ENCODE measurements at regions not wholly inside any gene's neighbourhood (a gene's known extent, or its start where the extent isn't known, plus 50 kb on each side); places are given as distances from the start of the nearest gene placed in this dataset.
"Not testable (repeated sequence)": the region's sequence is repeated elsewhere in the genome, so short reads cannot be mapped to it uniquely, and the experiment has no call there.

DNA sequence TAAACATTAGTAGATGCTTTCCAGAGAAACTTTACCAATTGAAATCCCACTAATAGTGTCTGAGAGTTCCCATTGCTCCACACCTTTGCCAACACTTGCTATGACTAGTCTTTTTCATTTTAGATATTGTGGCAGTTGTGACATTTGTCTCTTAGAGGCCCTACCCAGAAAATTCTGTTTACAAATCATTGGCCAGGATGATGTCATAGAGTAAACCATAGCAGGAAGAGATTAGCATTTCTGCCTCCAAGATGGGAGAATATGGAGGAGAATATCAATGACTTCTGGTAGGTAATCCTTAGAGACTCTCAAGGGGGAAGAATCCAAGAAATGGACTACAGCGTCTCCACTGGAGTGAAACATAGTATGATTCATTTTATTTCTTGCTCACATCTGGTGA lies 291.0 kb upstream of the CNTN3 start:
- intact Hi-C loops (cut with micrococcal nuclease; ENCODE audit: unreplicated experiment) = no loop called here
- TF ChIP-seq, protein P1, sequence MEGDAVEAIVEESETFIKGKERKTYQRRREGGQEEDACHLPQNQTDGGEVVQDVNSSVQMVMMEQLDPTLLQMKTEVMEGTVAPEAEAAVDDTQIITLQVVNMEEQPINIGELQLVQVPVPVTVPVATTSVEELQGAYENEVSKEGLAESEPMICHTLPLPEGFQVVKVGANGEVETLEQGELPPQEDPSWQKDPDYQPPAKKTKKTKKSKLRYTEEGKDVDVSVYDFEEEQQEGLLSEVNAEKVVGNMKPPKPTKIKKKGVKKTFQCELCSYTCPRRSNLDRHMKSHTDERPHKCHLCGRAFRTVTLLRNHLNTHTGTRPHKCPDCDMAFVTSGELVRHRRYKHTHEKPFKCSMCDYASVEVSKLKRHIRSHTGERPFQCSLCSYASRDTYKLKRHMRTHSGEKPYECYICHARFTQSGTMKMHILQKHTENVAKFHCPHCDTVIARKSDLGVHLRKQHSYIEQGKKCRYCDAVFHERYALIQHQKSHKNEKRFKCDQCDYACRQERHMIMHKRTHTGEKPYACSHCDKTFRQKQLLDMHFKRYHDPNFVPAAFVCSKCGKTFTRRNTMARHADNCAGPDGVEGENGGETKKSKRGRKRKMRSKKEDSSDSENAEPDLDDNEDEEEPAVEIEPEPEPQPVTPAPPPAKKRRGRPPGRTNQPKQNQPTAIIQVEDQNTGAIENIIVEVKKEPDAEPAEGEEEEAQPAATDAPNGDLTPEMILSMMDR (IDR thresholded peaks at IDR 0.05; ENCODE audit: unreplicated experiment) = no peak
- no peaks in the 10 kb centered on the region for H3K36me3 Mint-ChIP-seq (ENCODE audit: insufficient read depth, unreplicated experiment)
- no peaks in the 10 kb centered on the region for H3K27me3 Mint-ChIP-seq (ENCODE audit: unreplicated experiment)
- no peak overlapping the region for H3K4me3 Mint-ChIP-seq (ENCODE audit: low read depth, unreplicated experiment)
- no peaks in the 10 kb centered on the region for H3K4me1 Mint-ChIP-seq (ENCODE audit: low read depth, unreplicated experiment)
- CTCF ChIA-PET = no interaction called here
- no peak for DNase-seq
- no peak overlapping the region for H3K27ac Mint-ChIP-seq (ENCODE audit: unreplicated experiment)
- H3K9me3 Mint-ChIP-seq (ENCODE audit: low read depth, unreplicated experiment) = no peaks in the 10 kb centered on the region
- BruUV-seq (replicated peaks) = no TSS peak

DNA sequence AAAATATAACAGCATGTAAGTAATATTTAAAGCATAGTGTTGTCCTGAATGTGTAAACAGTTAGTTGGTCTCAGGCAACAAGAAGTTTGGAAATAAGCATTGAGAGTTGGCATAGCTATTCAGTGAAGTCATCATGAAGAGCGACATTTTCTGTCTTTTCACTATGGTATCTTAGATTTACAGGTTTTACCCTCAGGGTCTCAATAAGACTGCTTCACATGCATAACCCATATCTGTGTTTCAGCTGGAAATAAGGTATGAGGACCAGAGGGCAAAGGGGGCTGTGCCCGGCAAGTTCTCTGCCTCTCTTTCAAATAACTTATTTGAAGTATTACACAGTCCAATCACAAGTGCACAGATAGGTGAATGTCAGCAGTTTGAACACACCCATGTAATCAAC lies 290.2 kb upstream of the CNTN3 start:
- TF ChIP-seq, protein P1 (IDR thresholded peaks at IDR 0.05; ENCODE audit: unreplicated experiment) = no peak
- H3K4me1 Mint-ChIP-seq (ENCODE audit: low read depth, unreplicated experiment) = no peaks in the 10 kb centered on the region
- no peaks in the 10 kb centered on the region for H3K9me3 Mint-ChIP-seq (ENCODE audit: low read depth, unreplicated experiment)
- H3K36me3 Mint-ChIP-seq (ENCODE audit: insufficient read depth, unreplicated experiment) = no peaks in the 10 kb centered on the region
- no peak overlapping the region for H3K27ac Mint-ChIP-seq (ENCODE audit: unreplicated experiment)
- intact Hi-C loops (cut with micrococcal nuclease; ENCODE audit: unreplicated experiment) = no loop called here
- DNase-seq = no peak
- CTCF ChIA-PET = no interaction called here
- no peaks in the 10 kb centered on the region for H3K27me3 Mint-ChIP-seq (ENCODE audit: unreplicated experiment)
- no TSS peak for BruUV-seq (replicated peaks)
- no peak overlapping the region for H3K4me3 Mint-ChIP-seq (ENCODE audit: low read depth, unreplicated experiment)

DNA sequence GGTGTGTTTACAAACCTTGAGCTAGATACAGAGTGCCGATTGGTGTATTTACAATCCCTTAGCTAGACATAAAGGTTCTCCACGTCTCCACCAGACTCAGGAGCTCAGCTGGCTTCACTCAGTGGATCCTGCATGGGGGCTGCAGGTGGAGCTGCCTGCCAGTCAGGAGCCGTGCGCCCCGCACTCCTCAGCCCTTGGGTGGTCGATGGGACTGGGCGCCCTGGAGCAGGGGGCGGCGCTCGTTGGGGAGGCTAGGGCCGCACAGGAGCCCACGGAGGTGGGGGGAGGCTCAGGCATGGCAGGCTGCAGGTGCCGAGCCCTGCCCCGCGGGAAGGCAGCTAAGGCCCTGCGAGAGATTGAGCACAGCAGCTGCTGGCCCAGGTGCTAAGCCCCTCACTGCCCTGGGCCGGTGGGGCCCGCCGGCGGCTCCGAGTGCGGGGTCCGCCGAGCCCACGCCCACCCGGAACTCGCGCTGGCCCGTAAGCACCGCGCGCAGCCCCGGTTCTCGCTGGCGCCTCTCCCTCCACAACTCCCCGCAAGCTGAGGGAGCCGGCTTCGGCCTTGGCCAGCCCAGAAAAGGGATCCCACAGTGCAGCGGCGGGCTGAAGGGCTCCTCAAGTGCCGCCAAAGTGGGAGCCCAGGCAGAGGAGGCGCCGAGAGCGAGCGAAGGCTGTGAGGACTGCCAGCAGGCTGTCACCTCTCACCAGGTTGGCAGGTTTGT lies 285.5 kb upstream of the CNTN3 start:
- intact Hi-C loops (cut with micrococcal nuclease; ENCODE audit: unreplicated experiment); BruUV-seq (replicated peaks); CTCF ChIA-PET; DNase-seq; H3K4me1 Mint-ChIP-seq (ENCODE audit: low read depth, unreplicated experiment); H3K4me3 Mint-ChIP-seq (ENCODE audit: low read depth, unreplicated experiment); H3K27ac Mint-ChIP-seq (ENCODE audit: unreplicated experiment); H3K27me3 Mint-ChIP-seq (ENCODE audit: unreplicated experiment); H3K36me3 Mint-ChIP-seq (ENCODE audit: insufficient read depth, unreplicated experiment): not testable (repeated sequence)
- H3K9me3 Mint-ChIP-seq (ENCODE audit: low read depth, unreplicated experiment) = peaks cover 12% of the 10 kb centered on the region

DNA sequence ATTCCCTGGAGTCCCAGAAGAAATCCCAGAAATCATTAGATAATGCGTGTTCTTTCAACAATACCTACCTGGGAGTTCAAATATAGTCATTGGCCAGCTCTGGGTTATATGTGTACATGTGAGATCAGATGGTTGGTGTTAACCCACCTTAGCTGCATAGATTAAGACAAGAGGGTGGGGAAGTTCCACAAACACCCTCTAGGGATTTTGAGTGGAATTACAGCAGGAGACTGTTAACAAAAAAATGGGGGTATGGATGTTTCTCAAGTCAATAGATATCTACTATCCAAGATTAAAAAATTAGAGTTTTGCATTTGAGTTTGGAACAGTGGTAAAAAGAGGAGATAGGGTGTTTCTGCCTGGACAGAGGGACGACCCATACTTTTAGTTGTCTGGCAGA lies 282.5 kb upstream of the CNTN3 start:
- Mint-ChIP-seq H3K36me3 (ENCODE audit: insufficient read depth, unreplicated experiment) (no peaks in the 10 kb centered on the region), H3K27me3 (ENCODE audit: unreplicated experiment) (no peaks in the 10 kb centered on the region), H3K4me1 (ENCODE audit: low read depth, unreplicated experiment) (no peaks in the 10 kb centered on the region), H3K4me3 (ENCODE audit: low read depth, unreplicated experiment) (no peak overlapping the region), H3K9me3 (ENCODE audit: low read depth, unreplicated experiment) (peaks cover 12% of the 10 kb centered on the region), H3K27ac (ENCODE audit: unreplicated experiment) (no peak overlapping the region)
- DNase-seq = no peak
- CTCF ChIA-PET = no interaction called here
- TF ChIP-seq, protein P1 (IDR thresholded peaks at IDR 0.05; ENCODE audit: unreplicated experiment) = no peak
- intact Hi-C loops (cut with micrococcal nuclease; ENCODE audit: unreplicated experiment) = no loop called here
- BruUV-seq (replicated peaks) = no TSS peak

DNA sequence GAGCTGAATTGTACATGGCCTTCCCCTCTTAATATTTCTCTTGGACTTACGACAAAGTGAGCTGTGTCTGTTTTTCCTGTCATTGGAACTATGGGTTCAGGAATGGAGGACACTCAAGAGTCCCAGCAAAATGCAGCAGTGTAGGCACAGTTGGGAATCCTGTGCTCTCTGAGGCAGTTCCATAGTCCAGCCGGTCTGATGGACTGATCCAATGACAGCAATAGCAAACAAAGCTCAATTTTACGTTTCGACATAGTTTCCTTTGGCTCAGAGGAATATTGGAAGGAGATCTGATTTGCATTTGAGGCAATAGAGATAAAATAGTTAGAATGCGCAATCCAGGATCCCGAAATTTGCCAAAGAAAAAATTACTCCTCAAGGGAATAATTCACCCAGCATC lies 276.9 kb upstream of the CNTN3 start:
- intact Hi-C loops (cut with micrococcal nuclease; ENCODE audit: unreplicated experiment) = no loop called here
- Mint-ChIP-seq H3K4me3 (ENCODE audit: low read depth, unreplicated experiment) (no peak overlapping the region), H3K36me3 (ENCODE audit: insufficient read depth, unreplicated experiment) (no peaks in the 10 kb centered on the region), H3K27me3 (ENCODE audit: unreplicated experiment) (no peaks in the 10 kb centered on the region), H3K27ac (ENCODE audit: unreplicated experiment) (no peak overlapping the region), H3K9me3 (ENCODE audit: low read depth, unreplicated experiment) (peaks cover 5% of the 10 kb centered on the region), H3K4me1 (ENCODE audit: low read depth, unreplicated experiment) (no peaks in the 10 kb centered on the region)
- TF ChIP-seq, protein P1 (IDR thresholded peaks at IDR 0.05; ENCODE audit: unreplicated experiment) = no peak
- CTCF ChIA-PET = no interaction called here
- no TSS peak for BruUV-seq (replicated peaks)
- no peak for DNase-seq
